HG02884 (cell line): ENCODE measurements at regions not wholly inside any gene's neighbourhood (a gene's known extent, or its start where the extent isn't known, plus 50 kb on each side); places are given as distances from the start of the nearest gene placed in this dataset.

Source experiments
- ATAC-seq: cut with Tn5 transposase; IDR thresholded peaks from one replicate; pipeline ENCODE4 v1.9.1; 2021; ENCODE audit warnings: mild to moderate bottlenecking, moderate library complexity; ENCODE audit not compliant: unreplicated experiment

GRCh38 chr7:153430931-153431330, 621.3 kb upstream of the DPP6 start:
- ATAC-seq, result no peak

- no peak for ATAC-seq
These were observed 620.1 kb upstream of the DPP6 start for GRCh38 chr7:153432063-153432462.

- ATAC-seq, result no peak
These were observed 619.0 kb upstream of the DPP6 start for GRCh38 chr7:153433223-153433622.

- no peak for ATAC-seq
These were observed 611.5 kb upstream of the DPP6 start for GRCh38 chr7:153440715-153441114.

- ATAC-seq, result no peak
These were observed 609.0 kb upstream of the DPP6 start for GRCh38 chr7:153443032-153443701.

- ATAC-seq, result no peak
These were observed 607.6 kb upstream of the DPP6 start for GRCh38 chr7:153444641-153445040.

GRCh38 chr7:153445641-153446040, 606.6 kb upstream of the DPP6 start:
- ATAC-seq, result no peak

GRCh38 chr7:153446490-153446889, 605.7 kb upstream of the DPP6 start:
- no peak for ATAC-seq

- ATAC-seq, result no peak
These were observed 605.2 kb upstream of the DPP6 start for GRCh38 chr7:153447011-153447410.

- no peak for ATAC-seq
These were observed 599.5 kb upstream of the DPP6 start for GRCh38 chr7:153452661-153453060.

GRCh38 chr7:153454306-153454705, 597.9 kb upstream of the DPP6 start:
- ATAC-seq, result no peak

- no peak for ATAC-seq
These were observed 594.5 kb upstream of the DPP6 start for GRCh38 chr7:153457746-153458145.

- ATAC-seq, result no peak
These were observed 582.1 kb upstream of the DPP6 start for GRCh38 chr7:153470004-153470671.

GRCh38 chr7:153472516-153472915, 579.7 kb upstream of the DPP6 start:
- ATAC-seq, result no peak

GRCh38 chr7:153473185-153473584, 579.0 kb upstream of the DPP6 start:
- ATAC-seq, result no peak

- no peak for ATAC-seq
These were observed 577.0 kb upstream of the DPP6 start for GRCh38 chr7:153475239-153475638.

GRCh38 chr7:153476166-153476565, 576.0 kb upstream of the DPP6 start:
- no peak for ATAC-seq

- ATAC-seq, result no peak
These were observed 555.9 kb upstream of the DPP6 start for GRCh38 chr7:153496257-153496656.

- no peak for ATAC-seq
These were observed 549.1 kb upstream of the DPP6 start for GRCh38 chr7:153503093-153503492.

GRCh38 chr7:153504288-153505075, 547.7 kb upstream of the DPP6 start:
- ATAC-seq, result no peak

- no peak for ATAC-seq
These were observed 544.3 kb upstream of the DPP6 start for GRCh38 chr7:153507885-153508284.

- no peak for ATAC-seq
These were observed 542.4 kb upstream of the DPP6 start for GRCh38 chr7:153509768-153510167.
